GM12865 (cell line): ENCODE measurements at regions not wholly inside any gene's neighbourhood (a gene's known extent, or its start where the extent isn't known, plus 50 kb on each side); places are given as distances from the start of the nearest gene placed in this dataset.

ENCODE experiments used
- DNase-seq: peaks from one replicate; pipeline ENCODE4 v3.0.0; 2010; ENCODE audit warnings: low read depth
- H3K4me3 ChIP-seq: 2 replicates; pipeline ENCODE4 v1.5.1; 2011; ENCODE audit warnings: mild to moderate bottlenecking, low read depth, low read length, control low read depth
- CTCF ChIP-seq: IDR thresholded peaks from 2 replicates; pipeline ENCODE4 v1.5.1; 2011; ENCODE audit warnings: low read length, control low read depth, low read depth, inconsistent platforms; ENCODE audit not compliant: insufficient read depth; ENCODE audit errors: missing control alignments

- H3K4me3 ChIP-seq: no peak overlapping the region
- DNase-seq: no peak
Measured at GRCh38 chr3:181912384-181912783, 200.7 kb downstream of the SOX2 start.

GRCh38 chr3:181913254-181913653 lies 201.5 kb downstream of the SOX2 start:
- DNase-seq: no peak
- H3K4me3 ChIP-seq: no peak overlapping the region

More at GRCh38 chr3:181912384-181912783, 200.7 kb downstream of the SOX2 start:
- TF ChIP-seq CTCF: no peak

GRCh38 chr3:181915551-181915950 lies 203.8 kb downstream of the SOX2 start:
- TF ChIP-seq CTCF: no peak
- DNase-seq: no peak
- H3K4me3 ChIP-seq: no peak overlapping the region

More at GRCh38 chr3:181913254-181913653, 201.5 kb downstream of the SOX2 start:
- TF ChIP-seq CTCF: no peak

GRCh38 chr3:181916013-181916412 lies 204.3 kb downstream of the SOX2 start:
- no peak for TF ChIP-seq CTCF
- no peak for DNase-seq
- no peak overlapping the region for H3K4me3 ChIP-seq

GRCh38 chr3:181917027-181917426 lies 205.3 kb downstream of the SOX2 start:
- H3K4me3 ChIP-seq: no peak overlapping the region
- no peak for DNase-seq

GRCh38 chr3:181919375-181919774 lies 207.7 kb downstream of the SOX2 start:
- no peak for TF ChIP-seq CTCF
- no peak overlapping the region for H3K4me3 ChIP-seq
- DNase-seq: no peak

More at GRCh38 chr3:181917027-181917426, 205.3 kb downstream of the SOX2 start:
- TF ChIP-seq CTCF: no peak

- no peak for TF ChIP-seq CTCF
- no peak for DNase-seq
- H3K4me3 ChIP-seq: no peak overlapping the region
Measured at GRCh38 chr3:181920409-181920808, 208.7 kb downstream of the SOX2 start.
